Ascending aorta (tissue), 2 donors: ENCODE measurements at regions not wholly inside any gene's neighbourhood (a gene's known extent, or its start where the extent isn't known, plus 50 kb on each side); places are given as distances from the start of the nearest gene placed in this dataset.
"Not testable (repeated sequence)": the region's sequence is repeated elsewhere in the genome, so short reads cannot be mapped to it uniquely, and the experiment has no call there.

Source experiments
- DNase-seq, 2 donors: peaks; one replicate each; pipeline ENCODE4 v3.0.0-alpha.2; 2019; ENCODE audit warnings: low spot score in 2 of 2
- H3K27ac ChIP-seq, 2 donors: fragments of 200-600 bp; sonication (generic); one replicate each; pipeline ENCODE4 v1.5.1; 2016 to 2017; ENCODE audit warnings: mild to moderate bottlenecking in 1 of 2
- H3K27me3 ChIP-seq: fragments of 200-600 bp; sonication (generic); one replicate; pipeline ENCODE4 v1.5.1; 2017
- H3K36me3 ChIP-seq, 2 donors: fragments of 200-600 bp; sonication (generic); one replicate each; pipeline ENCODE4 v1.5.1; 2016
- H3K4me1 ChIP-seq, 2 donors: fragments of 200-600 bp; sonication (generic); one replicate each; pipeline ENCODE4 v1.5.1; 2016 to 2017; ENCODE audit warnings: mild to moderate bottlenecking in 1 of 2
- H3K4me3 ChIP-seq, 2 donors: fragments of 200-600 bp; sonication (generic); one replicate each; pipeline ENCODE4 v1.5.1; 2016 to 2017; ENCODE audit warnings: mild to moderate bottlenecking in 1 of 2
- H3K9me3 ChIP-seq, 2 donors: fragments of 200-600 bp; sonication (generic); one replicate each; pipeline ENCODE4 v1.5.1; 2016
- CTCF ChIP-seq, 3 experiments: fragments of 200-600 bp in 2 of 3; fragments of 450-650 bp in 1 of 3; sonication (generic) in 2 of 3; IDR thresholded peaks; one replicate each; pipeline ENCODE4 v1.5.1; 2016 to 2019; ENCODE audit warnings: antibody characterized with exemption in 3 of 3, mild to moderate bottlenecking in 1 of 3, moderate library complexity in 1 of 3
- intact Hi-C: fragments of 100-400 bp; cut with DNase I; formaldehyde crosslinking; loops from one replicate; pipeline ENCODE4 v1.15.1; 2023

DNA sequence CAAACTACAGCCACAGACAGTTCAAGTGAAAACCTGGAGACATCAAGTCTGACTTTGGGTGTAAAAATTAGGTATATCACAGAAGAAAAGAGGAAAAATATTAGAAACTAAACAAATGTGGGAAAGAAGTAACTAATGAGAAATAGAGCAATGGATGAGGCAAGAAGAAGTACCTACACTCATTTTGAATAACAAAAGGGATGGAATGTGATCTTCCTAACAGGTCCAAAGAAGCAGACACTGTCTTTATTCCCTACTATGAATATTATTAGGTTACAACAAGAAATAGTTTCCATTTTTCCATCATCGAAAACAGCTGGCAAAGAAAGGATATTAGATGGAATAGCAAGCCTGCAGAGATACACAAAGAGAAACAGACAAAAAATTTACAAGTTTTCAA is 486.3 kb upstream of the FSHR start:
- DNase-seq: no peak
- H3K27ac ChIP-seq: no peak overlapping the region
- H3K27me3 ChIP-seq: no peaks in the 10 kb centered on the region
- no peak for TF ChIP-seq CTCF (IDR thresholded peaks at IDR 0.05)
- H3K4me3 ChIP-seq: no peak overlapping the region
- H3K4me1 ChIP-seq: no peaks in the 10 kb centered on the region
- no peaks in the 10 kb centered on the region for H3K9me3 ChIP-seq
- no peaks in the 10 kb centered on the region for H3K36me3 ChIP-seq
- intact Hi-C loops: no loop called here

DNA sequence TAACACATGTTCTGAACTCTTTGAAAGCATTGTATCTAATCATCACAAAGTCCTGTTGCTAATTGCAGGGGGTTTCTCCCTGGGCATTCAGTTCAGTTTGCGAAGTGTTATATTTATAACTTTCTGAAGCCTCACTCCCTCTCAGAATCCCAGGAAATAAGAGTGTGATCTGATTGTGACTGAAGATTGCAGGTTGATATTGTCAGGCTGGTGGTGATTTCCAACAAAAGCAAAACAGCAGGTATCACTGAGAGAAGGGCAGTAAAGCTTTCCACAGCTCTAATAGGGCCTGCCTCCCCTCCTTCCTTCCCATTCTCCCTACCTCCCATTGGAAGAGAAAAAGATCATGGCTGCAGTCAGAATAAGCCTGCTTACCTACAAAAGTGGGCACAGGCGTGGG is 466.7 kb upstream of the FSHR start:
- intact Hi-C loops: no loop called here
- Histone ChIP-seq H3K4me1 (no peaks in the 10 kb centered on the region), H3K27me3 (no peaks in the 10 kb centered on the region), H3K9me3 (no peaks in the 10 kb centered on the region), H3K27ac (no peak overlapping the region), H3K36me3 (no peaks in the 10 kb centered on the region), H3K4me3 (no peak overlapping the region)
- DNase-seq: no peak
- no peak for TF ChIP-seq CTCF (IDR thresholded peaks at IDR 0.05)

DNA sequence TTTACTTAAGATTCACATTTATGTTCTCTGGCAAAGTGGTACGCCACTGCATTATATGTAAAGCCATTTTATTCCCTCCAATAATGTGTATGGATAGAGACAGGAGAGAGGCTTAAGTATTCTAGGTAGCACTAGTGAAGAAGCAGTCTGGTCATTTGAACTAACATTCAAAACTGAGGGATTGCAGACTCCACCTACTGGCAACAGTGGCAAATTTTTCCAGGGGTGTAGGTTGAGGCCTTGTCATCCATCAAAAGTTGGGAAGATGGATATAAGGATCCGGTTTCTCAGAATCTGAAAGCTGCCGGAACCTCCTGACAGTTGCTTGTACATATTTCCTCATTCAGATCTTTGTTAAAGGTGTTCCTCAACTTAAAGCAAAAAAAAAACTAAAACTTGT is 465.5 kb upstream of the FSHR start:
- H3K9me3 ChIP-seq: no peaks in the 10 kb centered on the region
- intact Hi-C loops: loop anchor here (5.0 kb wide), 1 partner anchor 782 kb away; no protein-coding TSS in a partner anchor
- H3K4me3 ChIP-seq: no peak overlapping the region
- no peaks in the 10 kb centered on the region for H3K27me3 ChIP-seq
- no peak for DNase-seq
- no peaks in the 10 kb centered on the region for H3K4me1 ChIP-seq
- no peak for TF ChIP-seq CTCF (IDR thresholded peaks at IDR 0.05)
- no peaks in the 10 kb centered on the region for H3K36me3 ChIP-seq
- no peak overlapping the region for H3K27ac ChIP-seq

GRCh38 chr2:49618491-49618890 is 464.2 kb upstream of the FSHR start:
- no peak for TF ChIP-seq CTCF (IDR thresholded peaks at IDR 0.05)
- intact Hi-C loops: loop anchor here (5.0 kb wide), 1 partner anchor 784 kb away; no protein-coding TSS in a partner anchor

DNA sequence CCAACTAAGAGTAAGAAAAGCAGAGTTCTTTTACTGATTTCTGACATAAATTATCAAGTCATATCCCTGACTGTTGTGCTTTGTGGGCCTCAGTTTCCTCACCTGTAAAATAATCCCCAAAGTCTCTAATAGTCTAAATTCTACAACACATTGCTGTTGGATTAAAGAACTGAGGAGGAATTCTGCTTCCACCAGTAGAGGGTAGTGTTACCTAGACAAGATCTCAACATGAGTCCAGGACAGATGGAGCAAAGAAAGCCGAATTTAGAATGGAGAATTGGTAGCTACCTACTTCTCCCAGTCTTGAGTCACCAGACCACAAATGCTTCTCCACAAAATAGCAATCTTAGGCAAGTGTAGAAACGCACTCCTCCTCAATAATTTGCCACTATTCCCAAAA is 462.5 kb upstream of the FSHR start:
- H3K27ac ChIP-seq: no peak overlapping the region
- no peaks in the 10 kb centered on the region for H3K36me3 ChIP-seq
- no peaks in the 10 kb centered on the region for H3K4me1 ChIP-seq
- TF ChIP-seq CTCF (IDR thresholded peaks at IDR 0.05): peak in 1 of 3 experiments; percentile 23
- no peak overlapping the region for H3K4me3 ChIP-seq
- H3K27me3 ChIP-seq: no peaks in the 10 kb centered on the region
- intact Hi-C loops: loop anchor here (5.0 kb wide), 1 partner anchor 786 kb away; no protein-coding TSS in a partner anchor
- no peaks in the 10 kb centered on the region for H3K9me3 ChIP-seq
- no peak for DNase-seq

More at GRCh38 chr2:49618491-49618890, 464.2 kb upstream of the FSHR start:
- Histone ChIP-seq H3K27me3 (no peaks in the 10 kb centered on the region), H3K27ac (no peak overlapping the region), H3K4me1 (no peaks in the 10 kb centered on the region), H3K36me3 (no peaks in the 10 kb centered on the region), H3K9me3 (no peaks in the 10 kb centered on the region), H3K4me3 (no peak overlapping the region)
- DNase-seq: no peak

GRCh38 chr2:49611796-49612195 is 457.5 kb upstream of the FSHR start:
- H3K4me1 ChIP-seq, intact Hi-C loops, H3K27me3 ChIP-seq, H3K4me3 ChIP-seq, H3K9me3 ChIP-seq, H3K36me3 ChIP-seq, DNase-seq, H3K27ac ChIP-seq: not testable (repeated sequence)
